Heart right ventricle (tissue), 16 donors: ENCODE measurements at regions not wholly inside any gene's neighbourhood (a gene's known extent, or its start where the extent isn't known, plus 50 kb on each side); places are given as distances from the start of the nearest gene placed in this dataset.

Experiments used
- ATAC-seq, 8 donors: fragments of 200-7000 bp; cut with Tn5 transposase; one replicate each; pipeline ENCODE4 v1.9.1; 2020; ENCODE audit warnings: mild to moderate bottlenecking in 8 of 8, moderate library complexity in 8 of 8, moderate number of reproducible peaks in 1 of 8
- DNase-seq, 2 donors: peaks; one replicate each; pipeline ENCODE4 v3.0.0-alpha.2; 2020
- H3K27ac ChIP-seq, 10 donors: fragments of 200-600 bp; sonication (generic) in 2 of 10; one replicate each; pipeline versions ENCODE4 v1.5.0 to v1.8.0; 2020 to 2022; ENCODE audit warnings: mild to moderate bottlenecking in 3 of 10
- H3K27me3 ChIP-seq, 7 donors: fragments of 200-600 bp; one replicate each; pipeline ENCODE4 v1.8.0; 2021 to 2022; ENCODE audit warnings: mild to moderate bottlenecking in 2 of 7
- H3K36me3 ChIP-seq, 9 donors: fragments of 200-600 bp; sonication (generic) in 1 of 9; one replicate each; pipeline versions ENCODE4 v1.5.0 to v1.8.0; 2020 to 2022; ENCODE audit warnings: mild to moderate bottlenecking in 2 of 9
- H3K4me1 ChIP-seq, 9 donors: fragments of 200-600 bp; sonication (generic) in 1 of 9; one replicate each; pipeline versions ENCODE4 v1.5.0 to v1.8.0; 2020 to 2022; ENCODE audit warnings: mild to moderate bottlenecking in 4 of 9
- H3K4me3 ChIP-seq, 10 donors: fragments of 200-600 bp; sonication (generic) in 2 of 10; one replicate each; pipeline versions ENCODE4 v1.5.0 to v1.8.0; 2020 to 2022; ENCODE audit warnings: mild to moderate bottlenecking in 7 of 10, moderate library complexity in 2 of 10
- H3K9me3 ChIP-seq, 11 donors: fragments of 200-600 bp in 10 of 11; sonication (generic) in 2 of 11; one replicate each; pipeline versions ENCODE4 v1.5.0 to v1.8.0; 2013 to 2022; ENCODE audit warnings: mild to moderate bottlenecking in 2 of 11, control low read depth in 1 of 11, moderate library complexity in 1 of 11
- CTCF ChIP-seq, 9 donors: fragments of 200-600 bp; sonication (generic) in 2 of 9; IDR thresholded peaks; one replicate each; pipeline versions ENCODE4 v1.5.0 to v1.8.0; 2021 to 2022; ENCODE audit warnings: antibody characterized with exemption in 9 of 9, mild to moderate bottlenecking in 5 of 9, moderate library complexity in 1 of 9
- WGBS, 2 donors: extraction: QIAGEN DNeasy Blood & Tissue Kit; methylation state at CpG; one replicate each; pipeline ENCODE4 v1.1.7; 2013; ENCODE audit warnings: inconsistent platforms in 1 of 2; 5-methylcytosine and 5-hydroxymethylcytosine counted together
- intact Hi-C, 10 donors: fragments of 100-400 bp; cut with DNase I; formaldehyde crosslinking; loops; one replicate each; pipeline versions ENCODE4 v1.11.1 to v1.14.2; 2022
- donor health status: Arrhythmogenic right ventricular cardiomyopathy.
- donor health status: ischemic (EF 13 %, LVEDD 7.1; RV severe dilation, severe dysfunction).
- donor health status: healthy with polysubstance abuse.
- donor health status: DM: no; HTN: yes; CAD: no.
- donor health status: DM: no; HTN: no; CAD: no.
- donor health status: ischemic (EF 25% LVEDD 6.9; RV normal size, moderate dysfunction).
- donor health status: ischemic (EF 25% LVEDD 5.7; RV mildly dilated, moderate dysfunction).
- donor health status: healthy.
- donor health status: DM: yes; HTN: yes; CAD: no.
- donor health status: Ischemic cardiomyopathy.
- donor health status: ischemic (EF 35%, LVEDD 5.7; RV mildly dilated, moderate dysfunction).
- donor health status: nonischemic (EF 11% LVEDD 7.7; RV severe dilation, severe dysfunction).
- donor health status: DM: yes; HTN: yes; CAD: no.
- donor health status: PGD.
- donor health status: ischemic (EF 29% LVEDD 5.4; RV normal size, mild dysfunction).
- donor health status: nonischemic (EF 23%, LVEDD 6.1; RV moderate dilation, normal function).

GRCh38 chr6:169838346-169839028, 87.1 kb downstream of the ERMARD start:
- ATAC-seq (peak; percentile 37 to 83 (median 64)), DNase-seq (no peak)
- peaks cover 0 to 12% (median 4%) of the 10 kb centered on the region in 9 donors for H3K4me1 ChIP-seq
- no peak overlapping the region for H3K4me3 ChIP-seq
- 59 to 64% methylated on average over 27 of the region's 27 CpGs for WGBS, 2 donors
- H3K27ac ChIP-seq: no peak overlapping the region
- H3K36me3 ChIP-seq: no peaks in the 10 kb centered on the region
- intact Hi-C loops: loop anchor here in 5 of 10 donors (10.0 kb wide), 7 partner anchors 96 to 686 kb away; partner anchors contain the start of gene DLL1 (in 1 of the 5)
- peak in 5 of 9 donors; percentile 18 to 61 (median 40) for TF ChIP-seq CTCF (IDR thresholded peaks at IDR 0.05)
- H3K27me3 ChIP-seq: peaks cover 0 to 44% (median 12%) of the 10 kb centered on the region in 7 donors
- no peaks in the 10 kb centered on the region for H3K9me3 ChIP-seq

- intact Hi-C loops: loop anchor here in 5 of 10 donors (10.0 kb wide), 7 partner anchors 97 to 687 kb away; partner anchors contain the start of gene DLL1 (in 1 of the 5)
- DNase-seq (no peak), ATAC-seq (peak in 5 of 8 donors; percentile 18 to 45 (median 37))
- no peak overlapping the region for H3K4me3 ChIP-seq
- peaks cover 0 to 15% (median 7%) of the 10 kb centered on the region in 9 donors for H3K4me1 ChIP-seq
- no peaks in the 10 kb centered on the region for H3K9me3 ChIP-seq
- H3K27me3 ChIP-seq: peaks cover 0 to 43% (median 12%) of the 10 kb centered on the region in 7 donors
- no peaks in the 10 kb centered on the region for H3K36me3 ChIP-seq
- H3K27ac ChIP-seq: no peak overlapping the region
- WGBS, 2 donors: 65 to 74% methylated on average over 17 of the region's 17 CpGs
- TF ChIP-seq CTCF (IDR thresholded peaks at IDR 0.05): peak in 1 of 9 donors; percentile 7
Observed at GRCh38 chr6:169837529-169838250, 86.3 kb downstream of the ERMARD start.

- 93% methylated on average over 7 of the region's 7 CpGs for WGBS, 2 donors
- H3K27me3 ChIP-seq: peaks cover 0 to 48% (median 10%) of the 10 kb centered on the region in 7 donors
- TF ChIP-seq CTCF (IDR thresholded peaks at IDR 0.05): no peak
- intact Hi-C loops: loop anchor here in 9 of 10 donors (5.0 to 10.0 kb wide), 11 partner anchors 101 to 699 kb away; partner anchors contain the start of genes DLL1 (in 7 of the 9) and FAM120B (in 1 of the 9)
- H3K9me3 ChIP-seq: no peaks in the 10 kb centered on the region
- no peak overlapping the region for H3K27ac ChIP-seq
- peaks cover 0 to 26% (median 17%) of the 10 kb centered on the region in 9 donors for H3K4me1 ChIP-seq
- ATAC-seq: no peak
- no peak for DNase-seq
- H3K36me3 ChIP-seq: no peaks in the 10 kb centered on the region
- H3K4me3 ChIP-seq: no peak overlapping the region
Observed at GRCh38 chr6:169833258-169833794, 81.9 kb downstream of the ERMARD start.
